H1 (cell line): ENCODE measurements at regions not wholly inside any gene's neighbourhood (a gene's known extent, or its start where the extent isn't known, plus 50 kb on each side); places are given as distances from the start of the nearest gene placed in this dataset.

Source experiments
- CTCF ChIA-PET: fragments of 300-600 bp; sonication (Branson Sonifier 250); formaldehyde crosslinking; loops from one replicate; lab custom pipeline; 2021; ENCODE audit not compliant: partially characterized antibody; lab: Charles Lee
- POLR2A ChIA-PET: fragments of 300-600 bp; sonication (Branson Sonifier 250); formaldehyde crosslinking; loops from one replicate; lab custom pipeline; 2021; ENCODE audit warnings: inconsistent platforms; ENCODE audit not compliant: partially characterized antibody; lab: Charles Lee
- DNase-seq, 2 experiments: peaks; one replicate each; pipeline versions ENCODE4 v3.0.0 to v3.0.0-alpha.2; 2010 to 2022; ENCODE audit warnings: low spot score in 2 of 2, low read depth in 1 of 2, mixed read lengths in 1 of 2
- FAIRE-seq: peaks from 2 replicates; lab custom pipeline; 2011; peaks lifted over from hg19 to GRCh38; lab: Jason Lieb, UNC
- H2AFZ ChIP-seq: 2 replicates; pipeline ENCODE4 v1.8.1; 2012; ENCODE audit warnings: low read length, inconsistent platforms
- H2AK5ac ChIP-seq: 2 replicates; pipeline ENCODE4 v1.6.1; 2013; ENCODE audit warnings: low read depth, low read length
- H2BK120ac ChIP-seq: replicated peaks from 2 replicates; pipeline ENCODE3; 2013; ENCODE audit warnings: low read depth, low read length, inconsistent platforms
- H2BK12ac ChIP-seq: 2 replicates; pipeline ENCODE4 v1.6.1; 2013; ENCODE audit warnings: low read depth, low read length
- H2BK15ac ChIP-seq: 2 replicates; pipeline ENCODE4 v1.6.1; 2013; ENCODE audit warnings: low read length
- H2BK20ac ChIP-seq: 2 replicates; pipeline ENCODE4 v1.6.1; 2013; ENCODE audit warnings: low read length
- H2BK5ac ChIP-seq: 2 replicates; pipeline ENCODE4 v1.6.1; 2013; ENCODE audit warnings: low read depth, low read length
- H3K14ac ChIP-seq: 2 replicates; pipeline ENCODE4 v1.6.1; 2013; ENCODE audit warnings: inconsistent platforms; ENCODE audit not compliant: insufficient read length
- H3K18ac ChIP-seq: 2 replicates; pipeline ENCODE4 v1.6.1; 2013; ENCODE audit warnings: low read length; ENCODE audit errors: extremely low read depth
- H3K23ac ChIP-seq: 2 replicates; pipeline ENCODE4 v1.6.1; 2013; ENCODE audit warnings: inconsistent platforms; ENCODE audit not compliant: insufficient read length
- H3K23me2 ChIP-seq: 2 replicates; pipeline ENCODE4 v1.6.1; 2013; ENCODE audit warnings: low read depth, low read length
- H3K27ac ChIP-seq: 2 replicates; pipeline ENCODE4 v1.6.1; 2011; ENCODE audit warnings: low read depth, low read length, inconsistent platforms
- H3K27me3 ChIP-seq, 4 experiments: replicated peaks in 1 of 4; 1 replicate in 1 of 4; 2 replicates in 3 of 4; pipeline versions ENCODE4 v1.6.1 to v1.8.1; 2011 to 2013; ENCODE audit warnings: low read length in 3 of 4, mild to moderate bottlenecking in 3 of 4, inconsistent platforms in 2 of 4, mixed read lengths in 2 of 4, moderate library complexity in 1 of 4; ENCODE audit not compliant: control insufficient read depth in 3 of 4, insufficient read depth in 3 of 4; ENCODE audit errors: extremely low read depth in 1 of 4
- H3K36me3 ChIP-seq, 4 experiments: 2 replicates each; pipeline versions ENCODE4 v1.6.1 to v1.8.1; 2011 to 2013; ENCODE audit warnings: mild to moderate bottlenecking in 4 of 4, low read length in 3 of 4, moderate library complexity in 2 of 4, control low read depth in 1 of 4, inconsistent platforms in 1 of 4; ENCODE audit not compliant: insufficient read depth in 4 of 4, control insufficient read depth in 2 of 4
- H3K4ac ChIP-seq: replicated peaks from 2 replicates; pipeline ENCODE3; 2013; ENCODE audit warnings: low read length, low read depth, mixed read lengths, inconsistent platforms; ENCODE audit not compliant: insufficient read length
- H3K4me1 ChIP-seq, 4 experiments: replicated peaks in 1 of 4; 1 replicate in 1 of 4; 2 replicates in 3 of 4; pipeline versions ENCODE4 v1.6.1 to v1.8.1; 2011 to 2013; ENCODE audit warnings: low read length in 3 of 4, inconsistent platforms in 2 of 4, mixed read lengths in 1 of 4; ENCODE audit not compliant: insufficient read depth in 4 of 4, control insufficient read depth in 3 of 4
- H3K4me2 ChIP-seq, 2 experiments: 2 replicates each; pipeline versions ENCODE4 v1.6.1 to v1.8.1; 2011 to 2013; ENCODE audit warnings: low read depth in 2 of 2, low read length in 2 of 2, control low read depth in 1 of 2, inconsistent platforms in 1 of 2, mild to moderate bottlenecking in 1 of 2; ENCODE audit not compliant: insufficient read depth in 1 of 2
- H3K4me3 ChIP-seq, 4 experiments: fragments of 200-600, 300-600 bp in 1 of 4; sonication (generic), shearing (Covaris generic), sonication (Bioruptor Twin) in 1 of 4; 2 replicates each; pipeline versions ENCODE4 v1.5.1 to v1.8.1; 2011 to 2016; ENCODE audit warnings: low read length in 4 of 4, low read depth in 3 of 4, control low read depth in 2 of 4, inconsistent platforms in 2 of 4, mild to moderate bottlenecking in 2 of 4, mixed read lengths in 1 of 4, moderate library complexity in 1 of 4; ENCODE audit not compliant: insufficient read depth in 2 of 4; ENCODE audit errors: extremely low read depth in 1 of 4
- H3K56ac ChIP-seq: replicated peaks from 2 replicates; pipeline ENCODE3; 2013; ENCODE audit warnings: low read depth, mild to moderate bottlenecking, mixed read lengths, low read length, inconsistent platforms; ENCODE audit not compliant: insufficient read length
- H3K79me1 ChIP-seq: 2 replicates; pipeline ENCODE4 v1.6.1; 2013; ENCODE audit warnings: low read depth, low read length, control low read depth
- H3K79me2 ChIP-seq, 2 experiments: 2 replicates each; pipeline versions ENCODE4 v1.6.1 to v1.8.1; 2012 to 2013; ENCODE audit warnings: low read length in 2 of 2, mild to moderate bottlenecking in 2 of 2, inconsistent platforms in 1 of 2; ENCODE audit not compliant: insufficient read depth in 2 of 2, control insufficient read depth in 1 of 2
- H3K9ac ChIP-seq, 4 experiments: replicated peaks in 1 of 4; 1 replicate in 1 of 4; 2 replicates in 3 of 4; pipeline versions ENCODE4 v1.6.1 to v1.8.1; 2011 to 2013; ENCODE audit warnings: low read depth in 3 of 4, low read length in 3 of 4, control low read depth in 2 of 4, mild to moderate bottlenecking in 2 of 4, moderate library complexity in 2 of 4, inconsistent platforms in 1 of 4; ENCODE audit errors: extremely low read depth in 1 of 4
- H3K9me3 ChIP-seq, 2 experiments: 2 replicates each; pipeline versions ENCODE4 v1.6.1 to v1.8.1; 2012 to 2013; ENCODE audit warnings: mild to moderate bottlenecking in 2 of 2, moderate library complexity in 2 of 2, control low read depth in 1 of 2, inconsistent platforms in 1 of 2, low read depth in 1 of 2, low read length in 1 of 2, mixed read lengths in 1 of 2; ENCODE audit not compliant: insufficient read depth in 2 of 2
- H4K20me1 ChIP-seq, 2 experiments: replicated peaks in 1 of 2; 2 replicates each; pipeline versions ENCODE3 to v1.8.1; 2011 to 2013; ENCODE audit warnings: inconsistent platforms in 2 of 2, low read length in 2 of 2, mild to moderate bottlenecking in 1 of 2; ENCODE audit not compliant: insufficient read depth in 2 of 2, control insufficient read depth in 1 of 2
- H4K5ac ChIP-seq: 2 replicates; pipeline ENCODE4 v1.6.1; 2013; ENCODE audit warnings: low read length, low read depth, mixed read lengths, inconsistent platforms; ENCODE audit not compliant: insufficient read length
- H4K8ac ChIP-seq: 2 replicates; pipeline ENCODE4 v1.8.0; 2013; ENCODE audit warnings: mild to moderate bottlenecking, moderate library complexity, low read length, inconsistent platforms; ENCODE audit not compliant: insufficient read depth; ENCODE audit errors: extremely low read depth
- H4K91ac ChIP-seq: replicated peaks from 2 replicates; pipeline ENCODE3; 2013; ENCODE audit warnings: low read length, mixed read lengths, inconsistent platforms; ENCODE audit not compliant: insufficient read length
- CBX8 ChIP-seq: fragments of 300-800, 300-1000 bp; sonication (generic); IDR thresholded peaks from 2 replicates; pipeline ENCODE4 v1.7.1; 2016; ENCODE audit warnings: low read depth, low read length, borderline replicate concordance
- CEBPB ChIP-seq: IDR thresholded peaks from 2 replicates; pipeline ENCODE4 v1.6.1; 2012; ENCODE audit warnings: low read depth, low read length
- CHD1 ChIP-seq: IDR thresholded peaks from 2 replicates; pipeline ENCODE4 v1.6.1; 2012; ENCODE audit warnings: low read depth, low read length, improper control_type of control experiment
- CTBP2 ChIP-seq: IDR thresholded peaks from 2 replicates; pipeline ENCODE4 v1.7.0; 2011; ENCODE audit warnings: borderline replicate concordance, mild to moderate bottlenecking, moderate library complexity, mixed read lengths, low read length; ENCODE audit not compliant: insufficient read depth, insufficient read length
- EGR1 ChIP-seq: IDR thresholded peaks from 2 replicates; pipeline ENCODE4 v1.6.1; 2011; ENCODE audit warnings: low read depth, low read length, borderline replicate concordance
- FOSL1 ChIP-seq: IDR thresholded peaks from 2 replicates; pipeline ENCODE4 v1.6.1; 2011; ENCODE audit warnings: mild to moderate bottlenecking, low read depth, low read length, moderate library complexity; ENCODE audit not compliant: insufficient read depth
- GTF2F1 ChIP-seq: IDR thresholded peaks from 2 replicates; pipeline ENCODE4 v1.6.1; 2012; ENCODE audit warnings: low read depth, low read length, improper control_type of control experiment, borderline replicate concordance
- JUN ChIP-seq: IDR thresholded peaks from 2 replicates; pipeline ENCODE4 v1.6.1; 2011; ENCODE audit warnings: low read depth, mild to moderate bottlenecking, improper control_type of control experiment, low read length
- RNF2 ChIP-seq: fragments of 200-900, 300-1000 bp; sonication (generic); IDR thresholded peaks from 2 replicates; pipeline ENCODE4 v1.7.1; 2016; ENCODE audit warnings: borderline replicate concordance, low read depth, mild to moderate bottlenecking, antibody characterized with exemption, low read length; ENCODE audit not compliant: poor library complexity, severe bottlenecking; ENCODE audit errors: missing control alignments
- SP2 ChIP-seq: IDR thresholded peaks from 2 replicates; pipeline ENCODE4 v1.6.1; 2012; ENCODE audit warnings: mild to moderate bottlenecking, low read length, inconsistent platforms
- TEAD4 ChIP-seq: IDR thresholded peaks from 2 replicates; pipeline ENCODE4 v1.6.1; 2012; ENCODE audit warnings: low read depth, low read length, inconsistent platforms, mixed read lengths
- WGBS, 2 experiments: shearing (Covaris generic) in 1 of 2; methylation state at CpG; one replicate each; pipeline versions ENCODE4 v1.1.6 to v1.1.7; 2013 to 2015; ENCODE audit warnings: low lambda C conversion rate in 2 of 2, mixed read lengths in 2 of 2, inconsistent platforms in 1 of 2, low coverage in 1 of 2, missing lambda C conversion rate in 1 of 2; ENCODE audit not compliant: insufficient replicate concordance in 2 of 2, insufficient coverage in 1 of 2, insufficient read length in 1 of 2; ENCODE audit errors: extremely low coverage in 1 of 2, missing lambda C conversion rate in 1 of 2; 5-methylcytosine and 5-hydroxymethylcytosine counted together
- TF ChIP-seq, protein P1 (sequence below), 3 experiments: IDR thresholded peaks; 1 replicate in 2 of 3; 2 replicates in 1 of 3; pipeline versions ENCODE4 v1.5.1 to v1.6.1; 2011; ENCODE audit warnings: low read length in 3 of 3, mild to moderate bottlenecking in 3 of 3, inconsistent platforms in 2 of 3, low read depth in 1 of 3, moderate library complexity in 1 of 3; ENCODE audit not compliant: insufficient read depth in 1 of 3; ENCODE audit errors: control extremely low read depth in 1 of 3

DNA sequence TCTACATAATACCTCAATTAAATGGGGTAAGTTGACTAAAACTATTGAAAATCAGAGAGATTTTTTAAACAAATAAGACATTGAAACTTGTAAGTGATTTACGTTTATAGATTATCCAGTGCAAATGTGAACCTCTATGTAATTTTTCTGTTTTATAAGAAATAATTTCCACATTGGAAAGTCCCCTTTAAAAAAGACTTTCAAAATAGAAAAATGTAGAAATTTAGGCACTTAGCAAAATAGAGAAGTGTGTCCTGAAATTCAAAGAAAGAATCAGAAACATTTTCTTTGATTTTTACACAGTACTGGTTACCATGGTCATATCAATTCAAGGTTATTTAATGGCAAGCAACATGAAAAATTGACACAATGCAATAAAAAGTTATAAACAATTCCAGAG is 290.9 kb upstream of the GPR149 start:
- Histone ChIP-seq H3K27me3 (no peaks in the 10 kb centered on the region), H3K79me2 (no peaks in the 10 kb centered on the region), H3K4me1 (no peaks in the 10 kb centered on the region), H3K23ac (no peak overlapping the region), H2BK20ac (no peak overlapping the region), H4K20me1 (no peaks in the 10 kb centered on the region), H2BK120ac (no peak overlapping the region), H3K27ac (no peak overlapping the region), H4K8ac (no peak overlapping the region), H4K5ac (no peak overlapping the region), H3K79me1 (no peaks in the 10 kb centered on the region), H3K4ac (no peak overlapping the region), H2AFZ (no peak overlapping the region), H2BK5ac (no peak overlapping the region), H3K14ac (no peak overlapping the region), H2BK15ac (no peak overlapping the region), H3K23me2 (no peaks in the 10 kb centered on the region), H2BK12ac (no peak overlapping the region), H3K56ac (no peak overlapping the region), H3K9ac (no peak overlapping the region), H3K18ac (no peak overlapping the region), H3K36me3 (no peaks in the 10 kb centered on the region), H2AK5ac (no peak overlapping the region), H3K4me3 (no peak overlapping the region), H4K91ac (no peak overlapping the region), H3K4me2 (no peak overlapping the region), H3K9me3 (no peaks in the 10 kb centered on the region)
- TF ChIP-seq RNF2 (no peak), TEAD4 (no peak), CBX8 (no peak), GTF2F1 (no peak), CEBPB (no peak), CTBP2 (no peak), EGR1 (no peak), JUN (no peak), FOSL1 (no peak), SP2 (no peak), CHD1 (no peak)
- TF ChIP-seq, protein P1, sequence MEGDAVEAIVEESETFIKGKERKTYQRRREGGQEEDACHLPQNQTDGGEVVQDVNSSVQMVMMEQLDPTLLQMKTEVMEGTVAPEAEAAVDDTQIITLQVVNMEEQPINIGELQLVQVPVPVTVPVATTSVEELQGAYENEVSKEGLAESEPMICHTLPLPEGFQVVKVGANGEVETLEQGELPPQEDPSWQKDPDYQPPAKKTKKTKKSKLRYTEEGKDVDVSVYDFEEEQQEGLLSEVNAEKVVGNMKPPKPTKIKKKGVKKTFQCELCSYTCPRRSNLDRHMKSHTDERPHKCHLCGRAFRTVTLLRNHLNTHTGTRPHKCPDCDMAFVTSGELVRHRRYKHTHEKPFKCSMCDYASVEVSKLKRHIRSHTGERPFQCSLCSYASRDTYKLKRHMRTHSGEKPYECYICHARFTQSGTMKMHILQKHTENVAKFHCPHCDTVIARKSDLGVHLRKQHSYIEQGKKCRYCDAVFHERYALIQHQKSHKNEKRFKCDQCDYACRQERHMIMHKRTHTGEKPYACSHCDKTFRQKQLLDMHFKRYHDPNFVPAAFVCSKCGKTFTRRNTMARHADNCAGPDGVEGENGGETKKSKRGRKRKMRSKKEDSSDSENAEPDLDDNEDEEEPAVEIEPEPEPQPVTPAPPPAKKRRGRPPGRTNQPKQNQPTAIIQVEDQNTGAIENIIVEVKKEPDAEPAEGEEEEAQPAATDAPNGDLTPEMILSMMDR (IDR thresholded peaks at IDR 0.05; ENCODE audit: control extremely low read depth in 1 of 3, insufficient read depth in 1 of 3, low read depth in 1 of 3, low read length in 3 of 3), result no peak
- 83% methylated on average over 1 of the region's 1 CpG; no CpG with 5 or more reads in 1 of the 2 experiments for WGBS, 2 experiments
- DNase-seq (no peak), FAIRE-seq (no peak)
- ChIA-PET POLR2A (no interaction called here), CTCF (interaction anchor here (1.2 kb wide), 1 partner anchor 37 kb away, joined by 3 read pairs; no protein-coding TSS in a partner anchor)
